Spleen (tissue), 11 donors: ENCODE measurements at regions not wholly inside any gene's neighbourhood (a gene's known extent, or its start where the extent isn't known, plus 50 kb on each side); places are given as distances from the start of the nearest gene placed in this dataset.
A peak's percentile ranks its signal among the peaks of the same experiment; 100 is the strongest.

Source experiments
- DNase-seq: peaks from one replicate; pipeline ENCODE4 v3.0.0-alpha.2; 2020
- H3K27ac ChIP-seq, 8 donors: fragments of 200-600 bp; sonication (generic) in 7 of 8; 1 replicate in 4 of 8; 2 replicates in 4 of 8; pipeline versions ENCODE4 v1.5.0 to v1.8.0; 2016 to 2021; ENCODE audit warnings: inconsistent platforms in 4 of 8, mild to moderate bottlenecking in 4 of 8, moderate library complexity in 1 of 8
- H3K27me3 ChIP-seq, 7 donors: fragments of 200-600 bp; sonication (generic) in 6 of 7; replicated peaks in 1 of 7; 1 replicate in 4 of 7; 2 replicates in 3 of 7; pipeline versions ENCODE4 v1.5.0 to v1.8.0; 2016 to 2021; ENCODE audit warnings: inconsistent platforms in 3 of 7, mild to moderate bottlenecking in 1 of 7
- H3K36me3 ChIP-seq, 6 donors: fragments of 200-600 bp; sonication (generic) in 5 of 6; 1 replicate in 4 of 6; 2 replicates in 2 of 6; pipeline versions ENCODE4 v1.5.0 to v1.8.0; 2016 to 2021; ENCODE audit warnings: inconsistent platforms in 2 of 6
- H3K4me1 ChIP-seq, 6 donors: fragments of 200-600 bp; sonication (generic) in 5 of 6; 1 replicate in 3 of 6; 2 replicates in 3 of 6; pipeline versions ENCODE4 v1.5.0 to v1.8.0; 2016 to 2021; ENCODE audit warnings: inconsistent platforms in 3 of 6
- H3K4me3 ChIP-seq, 8 donors: fragments of 200-600 bp; sonication (generic) in 7 of 8; 1 replicate in 4 of 8; 2 replicates in 4 of 8; pipeline versions ENCODE4 v1.5.0 to v1.8.0; 2016 to 2021; ENCODE audit warnings: inconsistent platforms in 4 of 8, mild to moderate bottlenecking in 4 of 8, moderate library complexity in 2 of 8
- H3K9me3 ChIP-seq, 8 donors: fragments of 200-600 bp; sonication (generic) in 7 of 8; 1 replicate in 4 of 8; 2 replicates in 4 of 8; pipeline versions ENCODE4 v1.5.0 to v1.8.0; 2016 to 2021; ENCODE audit warnings: inconsistent platforms in 4 of 8
- CTCF ChIP-seq, 11 experiments: fragments of 200-600 bp in 7 of 11; fragments of 450-650 bp in 4 of 11; sonication (generic) in 4 of 11; IDR thresholded peaks in 8 of 11; conservative IDR thresholded peaks in 3 of 11; 1 replicate in 7 of 11; 2 replicates in 4 of 11; pipeline versions ENCODE4 v1.4.0 to v1.8.0; 2016 to 2021; ENCODE audit warnings: antibody characterized with exemption in 11 of 11, inconsistent platforms in 4 of 11, mild to moderate bottlenecking in 1 of 11
- POLR2A ChIP-seq, 3 donors: fragments of 450-650 bp; IDR thresholded peaks; one replicate each; pipeline ENCODE4 v1.5.1; 2017; ENCODE audit warnings: antibody characterized with exemption in 3 of 3, mild to moderate bottlenecking in 1 of 3
- POLR2AphosphoS5 ChIP-seq, 3 donors: sonication (generic); formaldehyde crosslinking; IDR thresholded peaks; one replicate each; pipeline ENCODE4 v1.5.1; 2017; ENCODE audit warnings: antibody characterized with exemption in 3 of 3
- WGBS, 5 donors: extraction: QIAGEN DNeasy Blood & Tissue Kit in 3 of 5; methylation state at CpG; one replicate each; pipeline versions ENCODE4 v1.1.5 to v1.1.7; 2013 to 2018; 5-methylcytosine and 5-hydroxymethylcytosine counted together
- intact Hi-C: fragments of 100-400 bp; cut with DNase I; formaldehyde crosslinking; loops from one replicate; pipeline ENCODE4 v1.15.0; 2023; ENCODE audit warnings: low total_unique reads
- donor health status: healthy with polysubstance abuse.
- donor health status: DM: no; HTN: no; CAD: no; lungs with moderate emphysema.
- donor health status: DM: no; HTN: no; CAD: no.
- donor health status: Bipolar disorder and iron deficiency.
- donor health status: healthy.
- donor health status: DM: no; HTN: no; CAD: no.
- donor health status: DM: yes; HTN: yes; CAD: no.

- Histone ChIP-seq H3K4me1 (peaks cover 0 to 12% (median 5%) of the 10 kb centered on the region in 6 donors), H3K36me3 (no peaks in the 10 kb centered on the region), H3K27me3 (no peaks in the 10 kb centered on the region), H3K27ac (peak overlapping the region in 1 of 8 donors; percentile 64), H3K9me3 (peaks cover 0 to 6% (median 0%) of the 10 kb centered on the region in 8 donors), H3K4me3 (no peak overlapping the region)
- intact Hi-C loops, result no loop called here
- no peak for DNase-seq
- TF ChIP-seq CTCF (IDR thresholded peaks at IDR 0.05 in 8 of 11, conservative IDR thresholded peaks at IDR 0.05 in 3 of 11) (no peak), POLR2AphosphoS5 (IDR thresholded peaks at IDR 0.05) (no peak), POLR2A (IDR thresholded peaks at IDR 0.05) (no peak)
These were observed 94.3 kb upstream of the DAB2 start for GRCh38 chr5:39519079-39519478.

- no peak for DNase-seq
- Histone ChIP-seq H3K36me3 (no peaks in the 10 kb centered on the region), H3K4me1 (peaks cover 0 to 12% (median 5%) of the 10 kb centered on the region in 6 donors), H3K27me3 (no peaks in the 10 kb centered on the region), H3K4me3 (no peak overlapping the region), H3K27ac (no peak overlapping the region), H3K9me3 (peaks cover 0 to 6% (median 0%) of the 10 kb centered on the region in 8 donors)
- intact Hi-C loops, result no loop called here
- 72 to 86% (median 80%) methylated on average over 3 of the region's 3 CpGs for WGBS, 5 donors
- TF ChIP-seq POLR2A (IDR thresholded peaks at IDR 0.05), result no peak
- no peak for TF ChIP-seq POLR2AphosphoS5 (IDR thresholded peaks at IDR 0.05)
- no peak for TF ChIP-seq CTCF (IDR thresholded peaks at IDR 0.05 in 8 of 11, conservative IDR thresholded peaks at IDR 0.05 in 3 of 11)
These were observed 93.7 kb upstream of the DAB2 start for GRCh38 chr5:39518516-39518915.

GRCh38 chr5:39517800-39518199, 93.0 kb upstream of the DAB2 start:
- Histone ChIP-seq H3K36me3 (no peaks in the 10 kb centered on the region), H3K9me3 (peaks cover 0 to 6% (median 0%) of the 10 kb centered on the region in 8 donors), H3K27me3 (no peaks in the 10 kb centered on the region), H3K4me3 (no peak overlapping the region), H3K27ac (no peak overlapping the region), H3K4me1 (peaks cover 0 to 12% (median 5%) of the 10 kb centered on the region in 6 donors)
- no peak for DNase-seq
- TF ChIP-seq POLR2A (IDR thresholded peaks at IDR 0.05) (no peak), POLR2AphosphoS5 (IDR thresholded peaks at IDR 0.05) (no peak), CTCF (IDR thresholded peaks at IDR 0.05 in 8 of 11, conservative IDR thresholded peaks at IDR 0.05 in 3 of 11) (no peak)
- intact Hi-C loops, result no loop called here

DNA sequence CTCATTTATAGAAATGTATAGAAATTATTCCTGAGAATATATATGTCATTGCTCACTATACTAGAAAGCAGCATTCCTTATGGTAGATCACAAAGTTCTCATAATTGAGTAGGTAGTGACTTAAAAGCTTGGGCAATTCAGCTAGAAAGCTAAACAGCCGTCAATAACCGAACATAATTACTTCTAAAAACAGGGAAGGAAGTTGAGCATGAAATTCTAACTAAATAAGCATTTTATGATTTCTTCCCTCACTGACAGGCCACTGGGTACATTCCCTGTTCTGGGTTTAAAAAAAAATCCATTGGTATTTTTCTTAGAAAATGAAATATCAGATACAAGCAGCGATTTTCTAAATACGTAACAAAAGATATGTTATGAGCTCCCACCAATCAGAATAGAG, 91.1 kb upstream of the DAB2 start:
- TF ChIP-seq POLR2AphosphoS5 (IDR thresholded peaks at IDR 0.05) (no peak), POLR2A (IDR thresholded peaks at IDR 0.05) (no peak), CTCF (IDR thresholded peaks at IDR 0.05 in 8 of 11, conservative IDR thresholded peaks at IDR 0.05 in 3 of 11) (no peak)
- DNase-seq, result no peak
- Histone ChIP-seq H3K4me1 (peaks cover 0 to 12% (median 5%) of the 10 kb centered on the region in 6 donors), H3K27me3 (no peaks in the 10 kb centered on the region), H3K4me3 (no peak overlapping the region), H3K36me3 (no peaks in the 10 kb centered on the region), H3K27ac (peak overlapping the region in 2 of 8 donors; percentile 3 to 16), H3K9me3 (peaks cover 0 to under 1% (median 0%) of the 10 kb centered on the region in 8 donors)
- 48 to 70% (median 59%) methylated on average over 4 of the region's 4 CpGs for WGBS, 5 donors
- intact Hi-C loops, result no loop called here
